DMS79 (cell line): ENCODE measurements at regions not wholly inside any gene's neighbourhood (a gene's known extent, or its start where the extent isn't known, plus 50 kb on each side); places are given as distances from the start of the nearest gene placed in this dataset.
A peak's percentile ranks its signal among the peaks of the same experiment; 100 is the strongest.
"Not testable (repeated sequence)": the region's sequence is repeated elsewhere in the genome, so short reads cannot be mapped to it uniquely, and the experiment has no call there.

Source experiments
- DNase-seq: peaks from one replicate; lab custom pipeline; 2025; lab: John Stamatoyannopoulos, UW

DNA sequence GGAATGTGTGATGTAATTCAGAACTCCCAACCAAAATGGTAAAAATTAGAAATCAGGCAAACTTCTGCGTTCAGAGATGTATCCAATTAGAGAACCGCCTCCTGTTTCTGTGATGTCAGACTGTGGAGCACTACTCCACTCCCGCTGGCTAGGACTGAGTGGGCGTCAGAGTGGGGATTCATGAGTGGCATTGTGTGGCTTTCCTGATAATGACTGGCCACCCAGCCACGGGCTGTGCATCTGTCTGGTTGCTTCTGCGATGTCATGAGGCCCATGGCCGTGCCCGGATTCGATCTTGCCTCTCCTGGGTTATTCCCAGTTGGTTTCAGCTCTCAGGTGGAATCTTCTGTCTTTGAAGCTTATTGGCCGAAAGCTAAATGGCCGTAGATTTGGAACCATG is 87.1 kb upstream of the KCNA1 start:
- DNase-seq = no peak

GRCh38 chr12:4824380-4824779 is 85.3 kb upstream of the KCNA1 start:
- DNase-seq = no peak

DNA sequence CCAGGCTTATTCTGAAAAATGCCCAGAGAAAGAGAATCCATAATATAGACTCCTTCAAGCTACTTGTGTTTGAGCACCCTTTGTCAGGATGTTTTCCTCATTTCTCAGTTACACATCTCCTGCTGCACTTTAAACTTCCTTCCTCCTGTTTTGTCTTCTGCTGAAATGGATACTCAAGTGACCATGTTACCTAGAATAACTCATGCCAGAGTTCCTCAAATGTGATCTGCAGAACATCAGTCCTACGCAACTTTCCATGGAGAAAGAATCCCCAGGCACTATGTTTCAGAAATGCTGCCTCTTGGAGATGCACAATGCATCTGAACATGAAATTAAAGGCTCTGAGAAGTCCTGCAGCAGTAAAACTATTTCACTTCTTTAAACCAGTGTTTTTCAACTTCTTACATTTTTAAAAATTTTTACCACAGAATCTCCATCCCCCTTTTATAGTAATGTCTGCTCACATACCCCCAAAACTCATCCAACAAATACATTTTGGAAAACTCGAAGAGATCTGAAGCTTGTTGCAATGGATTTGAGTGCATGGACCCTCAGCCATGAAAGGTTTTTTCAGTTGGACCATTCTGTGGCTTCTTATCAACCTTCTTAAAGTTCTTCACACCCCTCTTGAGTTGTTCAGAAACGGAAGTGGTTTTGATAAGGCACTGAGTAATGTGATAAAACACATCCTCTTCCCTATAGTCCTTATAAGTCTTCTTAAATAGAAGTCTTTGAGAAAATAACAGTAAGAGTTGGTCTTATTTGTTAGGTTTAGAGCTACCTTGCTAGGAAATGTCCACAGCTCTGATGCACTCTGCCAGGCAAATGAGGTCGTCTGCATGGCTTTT is 84.5 kb upstream of the KCNA1 start:
- DNase-seq = no peak

- no peak for DNase-seq
Measured at GRCh38 chr12:4826909-4827308, 82.8 kb upstream of the KCNA1 start.

DNA sequence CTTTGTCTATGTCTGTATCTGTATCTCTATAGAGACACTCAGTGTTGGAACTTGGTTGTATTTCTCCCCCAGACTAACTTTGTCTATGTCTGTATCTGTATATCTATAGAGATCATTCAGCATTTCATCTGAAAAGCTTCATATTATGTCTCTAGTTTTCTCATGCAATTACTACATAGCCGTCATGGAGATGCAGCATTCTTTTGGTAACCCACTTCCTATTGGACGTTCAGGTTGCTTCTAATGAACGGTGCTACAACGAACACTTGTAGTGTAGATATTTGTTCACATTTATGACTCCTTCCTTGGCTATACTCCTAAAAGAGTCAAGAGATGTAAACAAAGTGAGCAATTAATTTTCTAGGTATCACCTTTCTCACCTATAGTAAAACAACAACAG is 81.5 kb upstream of the KCNA1 start:
- no peak for DNase-seq

GRCh38 chr12:4829161-4829792 is 80.4 kb upstream of the KCNA1 start:
- DNase-seq = no peak

DNA sequence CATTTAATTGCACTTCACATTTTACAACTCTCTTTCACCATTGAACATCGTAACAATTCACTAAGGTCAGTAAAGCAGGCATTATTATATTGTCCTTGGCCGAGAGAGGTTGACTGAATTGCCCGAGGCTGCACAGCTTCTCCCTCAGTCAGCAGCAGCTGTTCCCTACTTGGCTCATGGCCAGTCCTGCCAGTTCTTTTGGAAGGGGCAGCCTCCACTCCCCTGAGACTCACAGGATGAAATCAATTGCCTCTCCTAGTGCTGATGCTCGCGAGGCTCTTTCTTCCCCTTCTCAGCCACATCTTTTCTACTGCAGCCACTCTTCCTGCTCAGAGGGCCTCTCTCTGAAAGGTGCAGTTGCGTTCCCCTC is 79.9 kb upstream of the KCNA1 start:
- DNase-seq = peak; percentile 4

DNA sequence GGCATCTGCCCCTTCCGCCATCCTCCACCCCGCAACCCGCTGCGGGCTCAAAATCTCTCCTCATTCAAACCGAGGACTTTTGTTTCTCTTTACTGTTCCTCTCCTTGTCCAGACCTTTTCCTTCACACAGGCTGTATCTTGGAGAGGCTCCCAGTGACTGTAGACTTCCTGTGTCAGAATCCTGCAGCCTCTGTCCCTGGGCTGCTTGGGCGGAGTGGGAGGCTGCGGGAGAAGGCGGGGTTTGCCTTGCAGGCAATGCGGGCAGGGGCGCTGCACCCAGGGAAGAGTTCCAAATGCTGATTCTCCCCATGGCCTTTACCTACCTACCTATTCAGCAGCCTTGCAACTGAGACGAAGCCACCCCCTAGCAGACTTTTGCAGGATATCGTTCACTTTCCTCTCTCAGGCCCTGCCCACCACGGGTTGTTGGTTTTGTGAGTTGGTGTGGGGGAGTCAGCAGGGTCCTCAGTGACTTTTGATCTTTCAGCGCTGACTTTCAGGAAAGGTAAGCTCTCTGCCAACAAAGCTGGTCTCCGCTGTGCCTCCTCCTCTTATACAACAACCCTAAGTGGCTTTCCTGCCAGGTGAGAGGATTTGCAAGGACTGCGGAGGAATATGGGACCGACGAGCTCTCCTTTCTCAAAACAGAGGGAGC is 79.0 kb upstream of the KCNA1 start:
- peak; percentile 15 for DNase-seq

- no peak for DNase-seq
Measured at GRCh38 chr12:4833053-4833452, 76.7 kb upstream of the KCNA1 start.

DNA sequence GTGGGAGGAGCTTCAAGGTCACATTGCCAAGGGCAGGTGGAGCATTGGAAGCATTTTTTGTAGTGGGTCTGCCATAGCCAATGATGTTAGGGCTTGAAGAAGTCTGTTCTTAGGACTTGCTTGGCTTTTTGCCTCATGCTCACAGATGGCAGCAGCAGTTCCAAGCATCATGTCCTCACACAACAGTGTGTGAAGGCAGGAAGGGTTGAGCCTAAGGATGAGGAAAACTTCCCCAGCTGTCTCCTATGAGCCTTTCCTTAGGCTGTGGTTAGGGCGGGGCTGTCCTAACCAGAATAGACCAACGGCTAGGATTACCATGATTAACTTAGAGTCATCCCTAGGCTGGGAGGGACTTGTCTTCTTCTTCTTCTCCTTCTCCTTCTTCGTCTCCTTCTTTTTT is 76.2 kb upstream of the KCNA1 start:
- DNase-seq = no peak

- not testable (repeated sequence) for DNase-seq
Measured at GRCh38 chr12:4842401-4842800, 67.3 kb upstream of the KCNA1 start.

GRCh38 chr12:4843907-4844306 is 65.8 kb upstream of the KCNA1 start:
- no peak for DNase-seq

GRCh38 chr12:4847713-4848112 is 62.0 kb upstream of the KCNA1 start:
- no peak for DNase-seq

DNA sequence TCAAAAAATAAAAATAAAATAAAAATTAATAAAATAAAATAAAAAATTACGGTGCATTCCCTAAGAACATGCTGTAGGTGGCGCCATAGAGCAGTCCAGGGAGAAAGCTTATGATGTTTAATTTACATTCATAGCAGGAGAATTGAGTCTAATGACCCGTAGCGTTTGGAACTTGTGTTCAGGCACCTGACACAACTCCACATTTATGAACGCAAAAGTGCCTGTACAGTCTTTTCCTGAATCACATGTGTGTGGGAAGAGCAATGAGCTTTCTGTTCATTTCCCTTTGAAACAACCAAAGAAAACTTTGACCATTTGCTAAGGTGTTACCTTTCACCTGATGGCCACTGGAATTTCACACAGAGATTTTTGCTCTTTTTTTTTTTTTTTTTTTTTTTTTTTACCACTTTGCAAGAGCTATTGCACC is 60.6 kb upstream of the KCNA1 start:
- DNase-seq = peak; percentile 21

- no peak for DNase-seq
Measured at GRCh38 chr12:4849795-4850345, 59.8 kb upstream of the KCNA1 start.

- DNase-seq = no peak
Measured at GRCh38 chr12:4850857-4851380, 58.8 kb upstream of the KCNA1 start.

DNA sequence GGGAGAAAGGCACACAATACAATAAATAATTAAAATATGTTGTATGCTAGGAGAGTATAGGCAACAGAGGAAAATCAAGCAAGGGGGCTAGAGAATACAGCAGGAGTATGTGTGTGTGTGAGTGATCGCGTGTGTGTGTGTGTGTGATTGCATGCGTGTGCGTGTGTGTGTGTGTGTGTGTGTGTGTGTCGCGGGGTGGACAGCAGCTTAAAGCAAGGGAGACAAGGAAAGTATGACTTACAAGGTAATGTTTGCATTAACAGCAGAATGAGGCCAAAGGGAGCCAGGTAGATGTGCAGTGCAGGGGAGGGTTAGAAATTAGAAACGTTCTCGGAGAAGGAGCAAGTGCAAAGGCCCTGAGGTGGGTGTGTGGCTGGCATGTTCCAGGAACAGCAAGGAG is 57.4 kb upstream of the KCNA1 start:
- DNase-seq = no peak

DNA sequence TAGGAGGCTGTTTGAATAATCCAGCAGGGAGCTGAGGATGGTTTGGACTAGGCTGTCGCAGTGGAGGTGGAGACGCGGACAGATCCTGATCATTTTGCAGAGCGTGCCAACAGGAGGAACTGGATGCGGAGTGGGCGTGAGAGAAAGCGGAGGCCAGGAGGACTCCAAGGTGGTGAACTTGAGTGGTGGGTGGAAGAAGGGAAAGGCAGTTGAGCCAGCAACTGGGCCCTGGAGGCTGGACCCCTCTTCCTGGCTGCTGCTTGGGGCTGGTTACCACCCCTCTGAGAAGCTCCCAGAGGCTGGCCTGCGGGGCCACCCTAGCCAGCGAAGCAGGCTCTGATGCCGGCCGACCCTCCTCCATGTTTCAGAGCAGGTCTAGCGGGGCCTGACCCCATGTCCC is 56.8 kb upstream of the KCNA1 start:
- no peak for DNase-seq

GRCh38 chr12:4855121-4855924 is 54.4 kb upstream of the KCNA1 start:
- DNase-seq = peak; percentile 39

DNA sequence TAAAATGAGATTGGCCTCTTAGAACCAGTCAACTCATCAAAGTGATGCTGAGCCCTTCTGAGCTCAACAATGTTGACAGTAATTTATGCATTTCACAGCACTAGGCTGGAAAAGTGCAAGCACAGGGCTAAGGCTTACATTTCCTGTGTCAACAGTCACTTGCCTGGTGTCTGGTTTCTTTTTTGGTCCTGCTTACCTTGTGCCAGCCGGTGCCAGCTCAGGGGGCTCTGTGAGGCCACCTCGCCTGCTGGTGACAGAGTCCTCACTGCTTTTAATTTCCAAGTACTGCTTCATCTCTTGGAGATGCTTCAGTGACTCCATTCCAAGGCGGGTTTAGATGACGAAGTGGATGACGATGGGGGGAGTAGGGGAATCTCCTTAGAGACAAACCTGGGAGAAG is 53.1 kb upstream of the KCNA1 start:
- no peak for DNase-seq

GRCh38 chr12:4857472-4858291 is 52.0 kb upstream of the KCNA1 start:
- DNase-seq = peak; percentile 64
